HCT116 (cell line): ENCODE measurements at regions not wholly inside any gene's neighbourhood (a gene's known extent, or its start where the extent isn't known, plus 50 kb on each side); places are given as distances from the start of the nearest gene placed in this dataset.

Source experiments
- ATAC-seq: fragments of 200-7000 bp; cut with Tn5 transposase; 2 replicates; pipeline ENCODE4 v1.9.1; 2020; ENCODE audit warnings: mild to moderate bottlenecking, moderate library complexity
- BruUV-seq: library from RNA; stranded (reverse); fragments of 400-500 nt; replicated peaks from 2 replicates; lab custom pipeline; 2021; lab: Mats Ljungman, UMichigan
- CTCF ChIA-PET: fragments of 300-600 bp; sonication (Branson Sonifier 250); formaldehyde crosslinking; loops from one replicate; lab custom pipeline; 2021; ENCODE audit warnings: antibody characterized with exemption; lab: Charles Lee
- POLR2A ChIA-PET: fragments of 300-600, 350-600 bp; sonication (Branson Sonifier 250); formaldehyde crosslinking; loops from one replicate; lab custom pipeline; 2021; ENCODE audit warnings: antibody characterized with exemption; lab: Charles Lee
- RAD21 ChIA-PET, 2 experiments: fragments of 300-600 bp; sonication (Branson Sonifier 250); formaldehyde crosslinking; loops; one replicate each; lab custom pipeline; 2023; ENCODE audit warnings: low total read pairs in 2 of 2; ENCODE audit not compliant: uncharacterized antibody in 2 of 2, unreplicated experiment in 2 of 2, low non-redundant PET in 1 of 2; lab: Charles Lee
- DNase-seq: peaks from one replicate; pipeline ENCODE4 v3.0.0-alpha.2; 2010; ENCODE audit warnings: low read depth, low spot score
- H2AFZ ChIP-seq: fragments of 200-600 bp; shearing (Covaris generic), sonication (generic); 2 replicates; pipeline ENCODE4 v1.6.1; 2017; ENCODE audit warnings: low read depth, mixed run types, mixed read lengths, antibody characterized with exemption, low read length; ENCODE audit not compliant: poor library complexity, severe bottlenecking
- H3K27ac ChIP-seq: 2 replicates; pipeline ENCODE4 v1.5.1; 2012; ENCODE audit warnings: low read depth, low read length
- H3K27me3 ChIP-seq: fragments of 200-600 bp; sonication (generic); 2 replicates; pipeline ENCODE4 v1.6.1; 2016; ENCODE audit warnings: mixed run types, low read length, mixed read lengths; ENCODE audit not compliant: insufficient read depth
- H3K36me3 ChIP-seq, 2 experiments: fragments of 200-500 bp in 1 of 2; fragments of 200-600 bp in 1 of 2; sonication (Bioruptor generic) in 1 of 2; sonication (generic) in 1 of 2; 2 replicates each; pipeline versions ENCODE4 v1.5.1 to v1.6.1; 2014 to 2016; ENCODE audit warnings: low read length in 2 of 2, inconsistent platforms in 1 of 2, mixed read lengths in 1 of 2, mixed run types in 1 of 2; ENCODE audit not compliant: insufficient read depth in 2 of 2, control insufficient read depth in 1 of 2
- H3K4me1 ChIP-seq, 2 experiments: fragments of 200-600 bp in 1 of 2; sonication (generic) in 1 of 2; 2 replicates each; pipeline versions ENCODE4 v1.5.1 to v1.6.1; 2012 to 2017; ENCODE audit warnings: low read length in 2 of 2, inconsistent platforms in 1 of 2, mild to moderate bottlenecking in 1 of 2, mixed read lengths in 1 of 2, mixed run types in 1 of 2, moderate library complexity in 1 of 2; ENCODE audit not compliant: insufficient read depth in 2 of 2, control insufficient read depth in 1 of 2
- H3K4me2 ChIP-seq: fragments of 200-600 bp; sonication (generic); 2 replicates; pipeline ENCODE4 v1.6.1; 2017; ENCODE audit warnings: mixed run types, low read length, mixed read lengths
- H3K4me3 ChIP-seq, 2 experiments: fragments of 200-600 bp in 1 of 2; sonication (generic) in 1 of 2; replicated peaks in 1 of 2; 2 replicates each; pipeline ENCODE4 v1.5.1; 2011 to 2016; ENCODE audit warnings: low read length in 2 of 2, control low read depth in 1 of 2, low read depth in 1 of 2, mild to moderate bottlenecking in 1 of 2, mixed read lengths in 1 of 2, mixed run types in 1 of 2
- H3K79me2 ChIP-seq: fragments of 200-600 bp; sonication (generic); 2 replicates; pipeline ENCODE4 v1.6.1; 2017; ENCODE audit warnings: mild to moderate bottlenecking, mixed run types, low read length, moderate library complexity, mixed read lengths; ENCODE audit not compliant: insufficient read depth
- H3K9ac ChIP-seq: fragments of 200-600 bp; sonication (generic); 2 replicates; pipeline ENCODE4 v1.6.1; 2016; ENCODE audit warnings: low read length, mixed read lengths
- H3K9me2 ChIP-seq: fragments of 200-600 bp; sonication (generic), shearing (Covaris generic); 2 replicates; pipeline ENCODE4 v1.6.1; 2017; ENCODE audit warnings: mixed run types, mild to moderate bottlenecking, moderate library complexity; ENCODE audit not compliant: insufficient read depth
- H3K9me3 ChIP-seq, 2 experiments: fragments of 200-500 bp in 1 of 2; fragments of 200-600 bp in 1 of 2; sonication (Bioruptor generic) in 1 of 2; sonication (generic) in 1 of 2; 2 replicates each; pipeline ENCODE4 v1.6.1; 2014 to 2017; ENCODE audit warnings: low read length in 2 of 2, mixed read lengths in 2 of 2, inconsistent platforms in 1 of 2, low read depth in 1 of 2, mild to moderate bottlenecking in 1 of 2, mixed run types in 1 of 2, moderate library complexity in 1 of 2; ENCODE audit not compliant: control insufficient read depth in 1 of 2, insufficient read depth in 1 of 2
- H4K20me1 ChIP-seq: fragments of 200-600 bp; sonication (generic), shearing (Covaris generic); 2 replicates; pipeline ENCODE4 v1.6.1; 2017; ENCODE audit warnings: mixed run types, mild to moderate bottlenecking, moderate library complexity; ENCODE audit not compliant: insufficient read depth
- ATF3 ChIP-seq: IDR thresholded peaks from 2 replicates; pipeline ENCODE4 v1.6.1; 2012
- CTCF ChIP-seq, 3 experiments: fragments of 200-600 bp in 1 of 3; sonication (generic) in 1 of 3; IDR thresholded peaks in 2 of 3; conservative IDR thresholded peaks in 1 of 3; 2 replicates each; pipeline ENCODE4 v1.5.1; 2012 to 2017; ENCODE audit warnings: low read depth in 2 of 3, low read length in 2 of 3, antibody characterized with exemption in 1 of 3, borderline replicate concordance in 1 of 3, control low read depth in 1 of 3, mild to moderate bottlenecking in 1 of 3, mixed read lengths in 1 of 3, mixed run types in 1 of 3, moderate library complexity in 1 of 3; ENCODE audit not compliant: insufficient read depth in 1 of 3
- ELF1 ChIP-seq: IDR thresholded peaks from 2 replicates; pipeline ENCODE4 v1.6.1; 2012; ENCODE audit warnings: low read depth, borderline replicate concordance
- EZH2 ChIP-seq: fragments of 200-600 bp; sonication (generic); IDR thresholded peaks from 2 replicates; pipeline ENCODE4 v1.6.1; 2017; ENCODE audit warnings: antibody characterized with exemption, mixed run types
- SRF ChIP-seq: IDR thresholded peaks from 2 replicates; pipeline ENCODE4 v1.6.1; 2012; ENCODE audit warnings: low read depth
- intact Hi-C: fragments of 100-400 bp; cut with micrococcal nuclease; formaldehyde crosslinking; loops from 2 replicates; pipeline ENCODE4 v1.10.0; 2022
- TF ChIP-seq, protein P1 (sequence below): IDR thresholded peaks from 2 replicates; pipeline ENCODE4 v1.6.1; 2012
- TF ChIP-seq, protein P2 (sequence below): IDR thresholded peaks from 2 replicates; pipeline ENCODE4 v1.6.1; 2011; ENCODE audit warnings: mild to moderate bottlenecking, low read length, moderate library complexity; ENCODE audit not compliant: insufficient replicate concordance; ENCODE audit errors: extremely low read depth

DNA sequence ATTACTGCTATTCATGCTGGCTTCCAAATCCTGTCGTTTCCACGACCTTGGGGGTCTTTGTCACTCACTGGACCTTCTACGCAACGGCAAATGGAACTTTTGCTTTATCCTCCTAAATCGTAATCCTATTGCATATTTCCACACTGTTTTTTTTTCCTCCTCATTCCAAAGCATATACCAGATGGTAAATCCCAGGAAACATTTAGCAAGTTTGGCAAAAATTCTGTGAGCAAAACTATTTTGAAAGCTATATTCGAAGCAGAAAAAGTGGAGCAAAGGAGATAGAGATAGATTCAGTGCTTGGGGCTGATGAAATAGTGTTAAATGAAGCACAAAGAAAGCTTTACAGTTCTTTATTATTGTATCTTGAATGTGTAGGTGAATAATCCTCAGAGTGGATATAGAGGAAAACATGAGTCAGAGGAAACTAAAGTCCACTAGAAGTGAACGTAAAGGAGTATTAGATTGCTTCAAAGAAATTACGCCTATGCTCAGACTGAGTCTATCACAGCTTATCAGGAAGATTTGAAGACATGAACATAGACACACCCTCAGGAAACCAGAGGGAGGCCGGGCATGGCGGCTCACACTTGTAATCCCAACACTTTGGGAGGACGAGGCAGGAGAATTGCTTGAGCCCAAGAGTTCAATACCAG is 50.2 kb upstream of the FAM9A start:
- TF ChIP-seq CTCF (IDR thresholded peaks at IDR 0.05 in 2 of 3, conservative IDR thresholded peaks at IDR 0.05 in 1 of 3; ENCODE audit: borderline replicate concordance in 1 of 3, insufficient read depth in 1 of 3, low read depth in 2 of 3, low read length in 2 of 3) = no peak
- no peak for TF ChIP-seq EZH2
- TF ChIP-seq, protein P1, sequence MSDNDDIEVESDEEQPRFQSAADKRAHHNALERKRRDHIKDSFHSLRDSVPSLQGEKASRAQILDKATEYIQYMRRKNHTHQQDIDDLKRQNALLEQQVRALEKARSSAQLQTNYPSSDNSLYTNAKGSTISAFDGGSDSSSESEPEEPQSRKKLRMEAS = no peak
- no peak for TF ChIP-seq ATF3
- TF ChIP-seq, protein P2, sequence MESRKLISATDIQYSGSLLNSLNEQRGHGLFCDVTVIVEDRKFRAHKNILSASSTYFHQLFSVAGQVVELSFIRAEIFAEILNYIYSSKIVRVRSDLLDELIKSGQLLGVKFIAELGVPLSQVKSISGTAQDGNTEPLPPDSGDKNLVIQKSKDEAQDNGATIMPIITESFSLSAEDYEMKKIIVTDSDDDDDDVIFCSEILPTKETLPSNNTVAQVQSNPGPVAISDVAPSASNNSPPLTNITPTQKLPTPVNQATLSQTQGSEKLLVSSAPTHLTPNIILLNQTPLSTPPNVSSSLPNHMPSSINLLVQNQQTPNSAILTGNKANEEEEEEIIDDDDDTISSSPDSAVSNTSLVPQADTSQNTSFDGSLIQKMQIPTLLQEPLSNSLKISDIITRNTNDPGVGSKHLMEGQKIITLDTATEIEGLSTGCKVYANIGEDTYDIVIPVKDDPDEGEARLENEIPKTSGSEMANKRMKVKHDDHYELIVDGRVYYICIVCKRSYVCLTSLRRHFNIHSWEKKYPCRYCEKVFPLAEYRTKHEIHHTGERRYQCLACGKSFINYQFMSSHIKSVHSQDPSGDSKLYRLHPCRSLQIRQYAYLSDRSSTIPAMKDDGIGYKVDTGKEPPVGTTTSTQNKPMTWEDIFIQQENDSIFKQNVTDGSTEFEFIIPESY = no peak
- TF ChIP-seq ELF1 = no peak
- TF ChIP-seq SRF = no peak
- Histone ChIP-seq H3K9me3 (no peaks in the 10 kb centered on the region), H3K4me1 (no peaks in the 10 kb centered on the region), H2AFZ (no peak overlapping the region), H3K36me3 (no peaks in the 10 kb centered on the region), H3K4me3 (no peak overlapping the region), H3K79me2 (no peaks in the 10 kb centered on the region), H3K9me2 (no peaks in the 10 kb centered on the region), H3K9ac (no peak overlapping the region), H4K20me1 (no peaks in the 10 kb centered on the region), H3K27ac (no peak overlapping the region), H3K4me2 (no peak overlapping the region), H3K27me3 (no peaks in the 10 kb centered on the region)
- BruUV-seq = no TSS peak
- CTCF ChIA-PET = no interaction called here
- RAD21 ChIA-PET = no interaction called here
- POLR2A ChIA-PET = no interaction called here
- no peak for DNase-seq
- intact Hi-C loops = no loop called here
- no peak for ATAC-seq
